ENCODE measurements at regions not wholly inside any gene's neighbourhood (a gene's known extent, or its start where the extent isn't known, plus 50 kb on each side); places are given as distances from the start of the nearest gene placed in this dataset.

- Histone ChIP-seq H3K9me3 (ENCODE audit: insufficient read depth, low read length) (no peaks in the 10 kb centered on the region), H3K27ac (ENCODE audit: low read depth, low read length) (no peak overlapping the region), H3K9me2 (replicated peaks; ENCODE audit: insufficient read depth, low read length) (no peaks in the 10 kb centered on the region), H3K27me3 (ENCODE audit: low read length) (no peaks in the 10 kb centered on the region), H4K20me1 (ENCODE audit: low read depth, low read length) (no peaks in the 10 kb centered on the region), H3K4me2 (ENCODE audit: low read depth, low read length, poor library complexity, severe bottlenecking) (no peak overlapping the region), H3K79me2 (ENCODE audit: insufficient read depth, low read length) (no peaks in the 10 kb centered on the region), H3F3A (ENCODE audit: insufficient read depth) (no peaks in the 10 kb centered on the region), H3K36me3 (ENCODE audit: low read length) (no peaks in the 10 kb centered on the region), H2AFZ (ENCODE audit: low read depth, low read length, severe bottlenecking) (no peak overlapping the region), H3K4me3 (ENCODE audit: insufficient read depth, low read length, poor library complexity, severe bottlenecking) (no peak overlapping the region), H3K9ac (ENCODE audit: low read length) (no peak overlapping the region)
- no peak for TF ChIP-seq EZH2phosphoT487 (conservative IDR thresholded peaks at IDR 0.05; ENCODE audit: low read length)
- TF ChIP-seq CTCF (IDR thresholded peaks at IDR 0.05; ENCODE audit: insufficient read depth, low read length, poor library complexity, severe bottlenecking) = no peak
These were observed 605.6 kb upstream of the CNTNAP2 start for GRCh38 chr7:145511004-145511403.

GRCh38 chr7:145497911-145498525, 618.6 kb upstream of the CNTNAP2 start:
- H3K79me2 ChIP-seq (ENCODE audit: insufficient read depth, low read length) = no peaks in the 10 kb centered on the region
- H4K20me1 ChIP-seq (ENCODE audit: low read depth, low read length) = no peaks in the 10 kb centered on the region
- no peak overlapping the region for H2AFZ ChIP-seq (ENCODE audit: low read depth, low read length, severe bottlenecking)
- no peaks in the 10 kb centered on the region for H3K9me3 ChIP-seq (ENCODE audit: insufficient read depth, low read length)
- no peak overlapping the region for H3K9ac ChIP-seq (ENCODE audit: low read length)
- H3K27me3 ChIP-seq (ENCODE audit: low read length) = no peaks in the 10 kb centered on the region
- no peak overlapping the region for H3K4me2 ChIP-seq (ENCODE audit: low read depth, low read length, poor library complexity, severe bottlenecking)
- no peak for TF ChIP-seq CTCF (IDR thresholded peaks at IDR 0.05; ENCODE audit: insufficient read depth, low read length, poor library complexity, severe bottlenecking)
- H3K36me3 ChIP-seq (ENCODE audit: low read length) = no peaks in the 10 kb centered on the region
- H3K9me2 ChIP-seq (replicated peaks; ENCODE audit: insufficient read depth, low read length) = no peaks in the 10 kb centered on the region
- H3K27ac ChIP-seq (ENCODE audit: low read depth, low read length) = no peak overlapping the region
- no peaks in the 10 kb centered on the region for H3F3A ChIP-seq (ENCODE audit: insufficient read depth)
- H3K4me3 ChIP-seq (ENCODE audit: insufficient read depth, low read length, poor library complexity, severe bottlenecking) = no peak overlapping the region

GRCh38 chr7:145490356-145490755, 626.2 kb upstream of the CNTNAP2 start:
- Histone ChIP-seq H3K27me3 (ENCODE audit: low read length) (no peaks in the 10 kb centered on the region), H3K9me2 (replicated peaks; ENCODE audit: insufficient read depth, low read length) (no peaks in the 10 kb centered on the region), H2AFZ (ENCODE audit: low read depth, low read length, severe bottlenecking) (no peak overlapping the region), H3K9me3 (ENCODE audit: insufficient read depth, low read length) (no peaks in the 10 kb centered on the region), H3F3A (ENCODE audit: insufficient read depth) (no peaks in the 10 kb centered on the region), H3K9ac (ENCODE audit: low read length) (no peak overlapping the region), H3K36me3 (ENCODE audit: low read length) (no peaks in the 10 kb centered on the region), H3K4me3 (ENCODE audit: insufficient read depth, low read length, poor library complexity, severe bottlenecking) (no peak overlapping the region), H3K4me2 (ENCODE audit: low read depth, low read length, poor library complexity, severe bottlenecking) (no peak overlapping the region), H4K20me1 (ENCODE audit: low read depth, low read length) (no peaks in the 10 kb centered on the region), H3K27ac (ENCODE audit: low read depth, low read length) (no peak overlapping the region), H3K79me2 (ENCODE audit: insufficient read depth, low read length) (no peaks in the 10 kb centered on the region)
- TF ChIP-seq EZH2phosphoT487 (conservative IDR thresholded peaks at IDR 0.05; ENCODE audit: low read length) = no peak
- TF ChIP-seq CTCF (IDR thresholded peaks at IDR 0.05; ENCODE audit: insufficient read depth, low read length, poor library complexity, severe bottlenecking) = no peak

All from SU-DHL-6 (cell line).